ENCODE measurements at regions not wholly inside any gene's neighbourhood (a gene's known extent, or its start where the extent isn't known, plus 50 kb on each side); places are given as distances from the start of the nearest gene placed in this dataset.

- no peak for TF ChIP-seq CTCF (IDR thresholded peaks at IDR 0.05; ENCODE audit: low read depth, low read length)
- no peaks in the 10 kb centered on the region for H3K27me3 ChIP-seq (ENCODE audit: control insufficient read depth, insufficient read depth, low read length)
- DNase-seq (ENCODE audit: low read depth, low spot score), result no peak
- H3K4me3 ChIP-seq (ENCODE audit: low read depth, low read length), result no peak overlapping the region
- no peak overlapping the region for H3K27ac ChIP-seq (ENCODE audit: low read depth, low read length)
- H3K9me3 ChIP-seq (ENCODE audit: control insufficient read depth, insufficient read depth, low read length), result no peaks in the 10 kb centered on the region
- POLR2A ChIA-PET, result no interaction called here
- CTCF ChIA-PET, result no interaction called here
These were observed 553.1 kb upstream of the MAN1A1 start for GRCh38 chr6:119902681-119903080.

GRCh38 chr6:119896806-119897205 is 547.2 kb upstream of the MAN1A1 start:
- CTCF ChIA-PET, result no interaction called here
- no peak for TF ChIP-seq CTCF (IDR thresholded peaks at IDR 0.05; ENCODE audit: low read depth, low read length)
- DNase-seq (ENCODE audit: low read depth, low spot score), result no peak
- POLR2A ChIA-PET, result no interaction called here
- no peaks in the 10 kb centered on the region for H3K9me3 ChIP-seq (ENCODE audit: control insufficient read depth, insufficient read depth, low read length)
- H3K4me3 ChIP-seq (ENCODE audit: low read depth, low read length), result no peak overlapping the region
- H3K27me3 ChIP-seq (ENCODE audit: control insufficient read depth, insufficient read depth, low read length), result no peaks in the 10 kb centered on the region
- H3K27ac ChIP-seq (ENCODE audit: low read depth, low read length), result no peak overlapping the region

- no peak overlapping the region for H3K4me3 ChIP-seq (ENCODE audit: low read depth, low read length)
- no peak for DNase-seq (ENCODE audit: low read depth, low spot score)
- no peaks in the 10 kb centered on the region for H3K27me3 ChIP-seq (ENCODE audit: control insufficient read depth, insufficient read depth, low read length)
- no peak for TF ChIP-seq CTCF (IDR thresholded peaks at IDR 0.05; ENCODE audit: low read depth, low read length)
- no peaks in the 10 kb centered on the region for H3K9me3 ChIP-seq (ENCODE audit: control insufficient read depth, insufficient read depth, low read length)
- no peak overlapping the region for H3K27ac ChIP-seq (ENCODE audit: low read depth, low read length)
- ChIA-PET CTCF (no interaction called here), POLR2A (no interaction called here)
These were observed 546.1 kb upstream of the MAN1A1 start for GRCh38 chr6:119895626-119896025.

- ChIA-PET POLR2A (no interaction called here), CTCF (interaction anchor here (0.6 kb wide), 1 partner anchor 931 kb away, joined by 3 read pairs; no protein-coding TSS in a partner anchor)
- Histone ChIP-seq H3K9me3 (ENCODE audit: control insufficient read depth, insufficient read depth, low read length) (no peaks in the 10 kb centered on the region), H3K4me3 (ENCODE audit: low read depth, low read length) (no peak overlapping the region), H3K27ac (ENCODE audit: low read depth, low read length) (no peak overlapping the region), H3K27me3 (ENCODE audit: control insufficient read depth, insufficient read depth, low read length) (no peaks in the 10 kb centered on the region)
- no peak for DNase-seq (ENCODE audit: low read depth, low spot score)
- no peak for TF ChIP-seq CTCF (IDR thresholded peaks at IDR 0.05; ENCODE audit: low read depth, low read length)
These were observed 545.2 kb upstream of the MAN1A1 start for GRCh38 chr6:119894811-119895210.

GRCh38 chr6:119891644-119892043 is 542.1 kb upstream of the MAN1A1 start:
- no peak for TF ChIP-seq CTCF (IDR thresholded peaks at IDR 0.05; ENCODE audit: low read depth, low read length)
- POLR2A ChIA-PET, result no interaction called here
- Histone ChIP-seq H3K27me3 (ENCODE audit: control insufficient read depth, insufficient read depth, low read length) (no peaks in the 10 kb centered on the region), H3K4me3 (ENCODE audit: low read depth, low read length) (no peak overlapping the region), H3K27ac (ENCODE audit: low read depth, low read length) (no peak overlapping the region), H3K9me3 (ENCODE audit: control insufficient read depth, insufficient read depth, low read length) (no peaks in the 10 kb centered on the region)
- DNase-seq (ENCODE audit: low read depth, low spot score), result no peak
- CTCF ChIA-PET, result no interaction called here

Measured in AG04450 (cell line).